Left lobe of liver (tissue), 2 donors: ENCODE measurements at regions not wholly inside any gene's neighbourhood (a gene's known extent, or its start where the extent isn't known, plus 50 kb on each side); places are given as distances from the start of the nearest gene placed in this dataset.
A peak's percentile ranks its signal among the peaks of the same experiment; 100 is the strongest.
"Not testable (repeated sequence)": the region's sequence is repeated elsewhere in the genome, so short reads cannot be mapped to it uniquely, and the experiment has no call there.

Experiments
- ATAC-seq: fragments of 200-7000 bp; cut with Tn5 transposase; one replicate; pipeline ENCODE4 v1.9.1; 2020; ENCODE audit warnings: mild to moderate bottlenecking, moderate library complexity
- DNase-seq: peaks from one replicate; pipeline ENCODE4 v3.0.0-alpha.2; 2020; ENCODE audit warnings: low spot score
- donor health status: DM: no; HTN: no; CAD: no; lungs with moderate emphysema.
- donor health status: DM: no; HTN: yes; CAD: no.

DNA sequence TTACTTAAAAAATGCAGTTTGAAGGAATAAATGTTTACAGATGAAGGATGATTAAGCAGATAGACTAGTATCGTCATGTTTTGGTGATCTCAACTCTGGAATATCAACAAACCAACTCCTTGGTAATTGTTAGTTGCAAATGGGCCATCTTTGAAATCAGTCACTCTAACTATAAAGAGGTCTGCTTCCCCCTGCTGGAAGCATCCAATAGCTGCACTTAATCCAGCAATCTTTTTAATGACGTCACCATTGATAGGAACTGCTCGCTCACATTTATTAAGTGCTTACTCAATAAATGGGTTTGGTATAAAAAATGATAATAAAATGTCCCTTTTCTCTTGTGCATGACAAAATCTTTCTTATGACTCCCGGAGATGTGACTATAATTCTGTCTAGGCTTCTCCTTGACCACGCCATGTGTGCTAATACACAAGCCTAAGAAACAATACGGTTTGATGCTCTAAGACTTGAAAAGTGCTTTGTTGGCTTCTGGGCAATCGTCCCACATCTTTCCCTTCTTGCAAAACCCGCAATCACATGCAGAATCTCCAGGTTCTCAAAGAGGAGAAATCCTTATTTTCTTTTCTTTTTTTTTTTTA is 227.6 kb upstream of the POU1F1 start:
- ATAC-seq (peak; percentile 79), DNase-seq (no peak)

DNA sequence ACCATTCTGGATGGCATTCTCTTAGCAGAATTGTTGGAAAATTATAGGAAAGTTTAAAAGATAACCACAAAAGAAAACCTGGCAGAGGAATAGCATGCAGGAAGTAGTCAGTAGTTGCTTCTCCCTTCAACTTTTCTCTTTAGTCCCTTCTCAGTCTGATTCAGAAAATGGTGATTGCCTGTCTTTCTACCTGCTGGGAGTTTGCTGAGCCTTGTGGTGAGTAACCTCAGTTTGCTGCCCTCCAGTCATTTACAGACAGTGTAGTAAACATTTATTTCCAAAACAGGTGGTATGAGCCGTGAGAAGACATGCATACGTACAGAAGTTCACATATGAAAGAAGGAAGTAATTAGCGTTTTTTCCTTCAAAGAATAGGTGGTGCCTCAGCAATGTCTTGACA is 224.7 kb upstream of the POU1F1 start:
- no peak for ATAC-seq
- DNase-seq: no peak

DNA sequence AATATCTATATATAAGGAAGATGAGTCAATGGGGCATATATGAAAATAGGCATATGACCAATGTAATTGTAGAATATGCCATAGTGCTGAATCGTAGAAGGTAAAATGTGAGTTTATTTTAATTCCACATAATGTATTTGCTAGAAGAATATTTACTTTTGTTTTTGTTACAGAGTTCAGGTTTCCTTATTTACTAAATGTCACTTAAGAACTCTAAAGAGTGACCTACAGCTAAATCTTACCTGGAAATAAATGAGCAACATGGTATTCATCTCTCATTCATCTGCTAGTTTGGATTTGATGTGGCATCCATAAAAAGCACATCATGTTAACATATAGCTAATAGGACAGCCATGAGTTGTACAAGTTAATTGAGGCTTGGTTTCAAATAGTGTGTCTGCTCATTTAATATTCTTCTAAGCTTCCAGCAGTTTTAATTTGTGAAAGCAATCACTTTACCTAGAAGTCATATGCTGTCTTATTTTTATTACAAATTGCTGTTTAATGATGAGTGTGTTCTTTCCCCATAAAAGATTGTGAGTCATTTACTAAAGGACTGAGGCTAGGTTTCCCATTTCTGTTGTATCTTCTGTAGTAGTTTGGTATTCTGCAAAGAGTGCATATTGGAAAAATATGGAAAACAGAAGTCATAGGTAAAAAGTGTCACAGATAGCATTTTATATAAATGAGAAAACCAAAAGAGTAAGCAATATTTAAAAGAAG is 222.1 kb upstream of the POU1F1 start:
- no peak for ATAC-seq
- DNase-seq: no peak

DNA sequence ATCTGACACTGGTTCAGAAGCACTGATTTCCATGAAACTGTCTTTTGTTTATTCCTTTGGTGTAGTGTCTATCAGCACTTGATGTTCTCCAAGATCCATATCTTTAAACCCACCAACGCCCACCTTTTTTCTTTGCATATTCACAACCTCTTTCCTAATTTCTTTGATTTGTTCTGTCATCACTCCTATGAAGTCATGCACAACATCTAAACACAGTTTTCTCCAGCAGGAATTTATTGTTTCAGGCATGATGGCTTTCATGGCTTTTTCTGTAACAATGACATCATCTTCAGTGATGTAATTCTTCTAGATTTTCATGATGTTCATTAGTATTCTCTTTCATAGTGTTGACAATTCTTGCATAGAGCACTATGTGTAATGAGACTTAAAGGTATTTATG is 219.6 kb upstream of the POU1F1 start:
- ATAC-seq (no peak), DNase-seq (no peak)

DNA sequence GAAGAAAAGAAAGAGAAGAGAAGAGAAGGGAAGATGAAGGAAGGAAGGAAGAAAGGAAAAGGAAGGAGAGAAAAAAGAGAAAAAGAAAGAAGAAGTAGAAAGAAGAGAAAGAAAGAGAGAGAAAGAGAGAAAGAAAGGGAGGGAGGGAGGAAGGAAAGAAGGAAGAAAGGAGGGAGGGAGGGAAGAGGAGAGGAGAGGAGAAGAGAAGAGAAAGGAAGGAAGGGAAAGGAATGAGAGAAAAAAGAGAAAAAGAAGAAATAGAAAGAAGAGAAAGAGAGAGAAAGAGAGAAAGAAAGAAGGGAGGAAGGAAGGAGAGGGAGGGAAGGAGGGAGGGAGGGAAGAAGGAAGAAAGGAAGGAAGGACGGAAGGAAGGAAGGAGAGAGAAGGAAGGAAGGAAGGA is 217.9 kb upstream of the POU1F1 start:
- no peak for ATAC-seq
- no peak for DNase-seq

DNA sequence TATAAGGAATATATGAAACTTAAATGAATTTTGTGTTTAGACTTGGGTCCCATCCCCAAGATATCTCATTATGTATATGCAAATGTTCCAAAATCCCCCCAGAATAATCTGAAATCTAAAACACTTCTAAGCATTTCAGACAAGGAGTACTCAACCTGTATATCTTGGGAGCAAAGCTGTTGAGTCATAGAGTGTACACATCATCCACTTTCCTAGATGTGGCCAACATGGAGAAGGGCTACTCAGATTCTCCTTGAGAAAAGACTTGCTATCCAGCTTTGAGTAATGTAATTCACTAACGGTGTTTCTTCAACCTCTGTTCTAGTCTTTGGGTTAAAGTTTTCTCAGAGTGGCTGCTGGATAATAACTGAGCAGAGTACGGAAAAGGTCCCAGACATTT is 215.5 kb upstream of the POU1F1 start:
- ATAC-seq (no peak), DNase-seq (no peak)

DNA sequence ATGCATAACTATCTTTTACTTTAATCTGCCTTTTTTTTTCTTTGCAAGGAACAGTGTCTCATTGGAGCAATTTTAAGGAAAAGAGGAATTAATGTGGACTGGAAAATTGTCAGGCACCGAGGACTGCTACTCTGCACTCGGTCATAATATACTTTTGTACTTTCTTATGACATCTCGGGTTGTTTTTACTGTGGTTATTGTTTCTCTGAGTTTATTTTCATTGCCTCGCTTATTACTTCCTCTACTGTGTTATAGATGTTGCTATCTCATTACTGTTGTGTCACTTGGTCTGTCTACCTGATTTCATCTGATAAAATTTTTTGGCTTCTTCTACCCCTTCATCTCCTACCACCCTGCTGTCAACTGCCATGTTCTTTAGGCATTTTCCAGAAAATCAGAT is 213.5 kb upstream of the POU1F1 start:
- DNase-seq (no peak), ATAC-seq (no peak)

DNA sequence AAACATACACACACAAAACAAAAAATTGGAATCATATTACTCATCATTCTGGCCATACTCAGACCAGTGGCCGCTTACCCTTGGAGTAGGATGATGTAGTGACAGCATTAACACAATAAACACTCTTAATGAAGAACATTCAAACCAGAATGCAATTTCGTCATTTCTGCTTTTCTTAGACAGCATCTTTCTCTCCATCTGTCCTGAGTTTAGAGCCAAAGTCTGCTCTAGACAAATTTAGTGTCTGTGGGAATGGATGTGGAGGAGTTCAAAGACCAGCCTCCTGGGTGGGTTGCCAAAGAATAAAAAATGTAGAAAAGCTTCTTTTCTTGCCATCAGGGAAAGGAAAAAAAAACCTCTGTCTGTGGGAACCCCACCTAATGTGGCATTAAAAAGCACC is 212.4 kb upstream of the POU1F1 start:
- DNase-seq (no peak), ATAC-seq (no peak)

DNA sequence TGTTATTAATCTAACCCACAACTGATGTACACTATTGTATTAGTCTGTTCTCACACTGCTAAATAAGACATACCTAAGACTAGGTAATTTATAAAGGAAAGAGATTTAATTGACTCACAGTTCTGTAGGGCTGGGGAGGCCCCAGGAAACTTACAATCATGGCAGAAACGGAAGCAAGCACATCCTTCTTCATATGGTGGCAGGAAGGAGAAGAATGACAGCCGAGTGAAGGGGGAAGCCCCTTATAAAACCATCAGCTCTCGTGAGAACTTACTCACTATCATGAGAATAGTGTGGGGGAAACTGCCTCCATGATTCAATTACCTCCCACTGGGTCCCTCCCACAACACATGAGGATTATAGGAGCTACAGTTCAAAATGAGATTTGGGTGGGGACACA is 210.3 kb upstream of the POU1F1 start:
- not testable (repeated sequence) for DNase-seq, ATAC-seq

DNA sequence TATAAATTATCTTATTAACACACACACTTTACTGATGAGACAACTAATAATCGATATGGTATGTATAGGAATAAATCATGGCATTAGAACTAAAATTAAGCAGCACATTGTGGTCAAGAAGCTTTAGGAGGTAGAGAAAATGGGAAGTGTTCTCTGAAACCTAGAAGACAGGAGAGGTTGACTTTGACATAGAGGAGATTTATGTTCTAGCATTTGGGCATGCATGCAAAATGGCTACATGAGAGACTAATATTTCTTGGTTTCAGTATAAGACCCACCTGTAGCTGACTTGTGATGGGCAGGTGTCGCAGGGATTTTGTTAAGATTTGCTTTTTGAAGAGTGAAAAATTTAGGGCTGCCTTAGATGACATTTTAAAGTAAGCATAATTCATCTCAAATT is 209.7 kb upstream of the POU1F1 start:
- ATAC-seq (no peak), DNase-seq (no peak)

DNA sequence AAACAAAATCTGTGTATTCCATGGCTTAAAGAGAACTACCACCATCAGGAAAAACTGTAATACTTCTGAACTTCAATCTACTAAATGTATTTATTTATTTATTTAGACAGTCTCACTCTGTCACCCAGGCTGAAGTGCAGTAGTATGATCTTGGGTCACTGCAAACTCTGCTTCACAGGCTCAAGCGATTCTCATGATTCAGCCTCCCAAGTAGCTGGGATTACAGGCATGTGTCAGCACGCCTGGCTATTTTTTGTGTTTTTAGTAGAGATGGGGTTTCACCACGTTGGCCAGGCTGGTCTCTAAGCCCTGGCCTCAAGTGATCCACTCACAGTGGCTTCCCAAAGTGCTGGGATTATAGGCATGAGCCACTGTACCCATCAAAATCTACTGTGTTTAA is 202.3 kb upstream of the POU1F1 start:
- no peak for DNase-seq
- no peak for ATAC-seq

DNA sequence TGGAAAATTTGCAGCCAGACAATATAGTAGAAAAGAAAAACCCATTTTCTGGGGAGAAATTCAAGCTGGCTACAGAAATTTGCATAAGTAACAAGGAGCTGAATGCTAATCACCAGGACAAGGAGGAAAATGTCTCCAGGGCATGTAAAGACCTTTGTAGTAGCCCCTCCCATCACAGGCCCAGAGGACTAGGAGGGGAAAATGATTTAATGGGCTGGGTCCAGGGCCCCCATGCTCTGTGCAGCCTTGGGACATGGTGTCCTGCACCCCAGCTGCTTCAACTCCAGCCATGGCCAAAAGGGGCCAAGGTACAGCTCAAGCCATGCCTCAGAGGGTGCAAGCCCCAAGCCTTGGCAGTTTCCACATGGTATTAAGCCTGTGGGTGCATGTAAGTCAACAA is 197.6 kb upstream of the POU1F1 start:
- no peak for ATAC-seq
- no peak for DNase-seq

DNA sequence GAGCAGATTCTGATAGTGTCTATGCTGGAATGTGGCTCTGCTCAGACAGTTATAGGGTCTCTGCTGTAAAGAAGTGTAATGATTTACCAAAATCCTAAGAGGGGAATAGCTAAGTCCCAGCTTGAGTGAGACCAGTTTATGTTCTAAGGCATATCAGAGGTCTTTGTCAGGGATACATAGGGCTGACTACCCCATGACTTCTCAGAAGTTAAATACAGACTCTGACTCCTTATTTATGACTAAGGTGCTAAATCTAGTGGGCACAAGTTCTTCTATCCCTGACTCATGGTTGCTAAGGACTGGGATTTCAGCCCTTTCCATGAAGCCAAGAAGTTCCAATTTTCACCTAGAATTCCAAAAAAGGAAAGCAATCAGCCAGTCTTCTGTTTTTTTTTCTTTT is 192.6 kb upstream of the POU1F1 start:
- no peak for DNase-seq
- ATAC-seq: no peak

DNA sequence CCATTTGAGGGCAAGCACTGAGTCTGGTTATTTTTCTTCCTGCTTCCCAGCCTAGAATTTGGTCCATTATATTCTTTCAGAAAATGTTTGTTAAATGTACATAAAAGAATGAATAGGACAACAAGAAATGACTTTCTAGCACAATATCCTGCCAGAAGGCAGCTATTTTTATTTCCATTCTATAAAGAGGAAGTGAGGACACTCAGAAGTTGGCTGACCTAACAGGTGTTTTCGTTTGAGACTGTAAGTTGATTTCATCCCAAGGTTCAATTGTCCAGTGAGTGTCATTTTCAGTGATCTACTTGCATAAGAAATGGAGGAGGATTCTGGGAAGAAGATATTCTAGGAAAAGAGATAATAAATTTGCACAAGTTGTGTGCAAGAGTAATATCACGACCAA is 191.9 kb upstream of the POU1F1 start:
- DNase-seq (no peak), ATAC-seq (no peak)

DNA sequence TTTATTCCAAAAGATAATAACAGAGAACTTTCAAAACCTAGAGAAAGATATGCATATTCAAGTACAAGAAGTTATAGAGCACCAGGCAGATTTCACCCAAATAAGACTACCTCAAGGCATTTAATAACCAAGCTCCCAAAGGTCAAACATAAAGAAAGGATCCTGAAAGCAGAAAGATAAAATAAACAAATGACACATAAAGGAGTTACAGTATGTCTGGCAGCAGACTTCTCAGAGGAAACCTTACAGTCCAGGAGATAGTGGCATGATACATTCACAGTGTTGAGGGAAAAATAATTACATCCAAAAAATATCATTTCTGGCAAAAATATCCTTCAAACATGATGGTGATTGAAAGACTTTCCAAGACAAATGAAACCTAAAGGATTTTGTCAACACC is 185.8 kb upstream of the POU1F1 start:
- ATAC-seq (no peak), DNase-seq (no peak)

DNA sequence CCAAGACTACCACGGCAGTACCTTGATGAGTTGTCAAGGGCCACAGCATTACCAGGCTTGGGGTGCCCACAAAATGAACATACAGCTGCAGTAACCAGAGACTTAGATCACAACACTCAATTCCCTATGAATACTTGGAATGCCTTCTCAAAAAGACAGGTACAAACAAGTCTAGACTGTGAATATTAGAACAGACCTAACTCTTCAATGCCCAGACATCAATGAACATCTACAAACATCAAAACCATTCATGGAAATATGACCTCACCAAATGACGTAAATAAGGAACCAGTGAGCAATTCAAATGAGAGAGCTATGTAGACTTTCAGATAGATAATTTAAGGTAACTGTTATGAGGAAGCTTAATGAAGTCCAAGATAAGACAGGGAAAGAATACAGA is 185.1 kb upstream of the POU1F1 start:
- ATAC-seq: no peak
- DNase-seq: no peak

DNA sequence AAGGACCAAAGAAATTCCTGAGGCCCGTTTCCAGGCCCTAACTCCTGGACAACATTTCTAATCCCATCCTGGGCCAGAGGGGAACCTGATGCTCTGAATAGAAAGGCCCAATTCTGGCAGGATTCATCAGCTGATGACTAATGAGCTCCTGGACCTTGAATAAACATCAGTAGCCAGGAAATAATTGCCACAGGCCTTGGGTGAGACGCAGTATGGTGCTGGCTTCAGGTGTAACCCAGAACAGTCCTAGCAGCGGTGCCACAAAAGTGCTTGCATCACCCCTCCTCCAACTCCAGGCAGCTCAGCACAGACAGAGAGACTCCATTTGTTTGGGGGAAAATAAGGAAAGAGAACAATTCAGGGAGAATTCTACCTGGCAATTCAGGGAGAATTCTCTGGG is 184.7 kb upstream of the POU1F1 start:
- DNase-seq (no peak), ATAC-seq (no peak)

DNA sequence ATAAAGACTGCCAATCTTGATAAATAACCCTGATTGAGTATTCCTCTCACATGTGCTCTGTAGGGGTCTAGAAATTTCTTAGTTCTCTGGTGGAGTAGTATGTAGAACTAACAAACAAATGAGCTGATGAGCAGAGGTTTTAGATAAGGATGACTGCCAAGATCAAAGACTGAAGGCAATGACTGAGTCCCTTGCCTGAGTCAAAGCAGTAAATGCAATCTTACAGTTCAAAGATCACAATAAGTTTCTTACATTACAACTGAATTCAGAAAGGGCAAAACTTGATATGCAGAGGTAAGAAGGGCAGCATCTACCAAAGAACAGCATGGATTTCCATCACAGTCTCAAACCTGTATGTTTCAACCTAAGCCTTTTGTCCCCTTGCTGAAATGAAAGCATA is 172.2 kb upstream of the POU1F1 start:
- no peak for DNase-seq
- ATAC-seq: no peak

DNA sequence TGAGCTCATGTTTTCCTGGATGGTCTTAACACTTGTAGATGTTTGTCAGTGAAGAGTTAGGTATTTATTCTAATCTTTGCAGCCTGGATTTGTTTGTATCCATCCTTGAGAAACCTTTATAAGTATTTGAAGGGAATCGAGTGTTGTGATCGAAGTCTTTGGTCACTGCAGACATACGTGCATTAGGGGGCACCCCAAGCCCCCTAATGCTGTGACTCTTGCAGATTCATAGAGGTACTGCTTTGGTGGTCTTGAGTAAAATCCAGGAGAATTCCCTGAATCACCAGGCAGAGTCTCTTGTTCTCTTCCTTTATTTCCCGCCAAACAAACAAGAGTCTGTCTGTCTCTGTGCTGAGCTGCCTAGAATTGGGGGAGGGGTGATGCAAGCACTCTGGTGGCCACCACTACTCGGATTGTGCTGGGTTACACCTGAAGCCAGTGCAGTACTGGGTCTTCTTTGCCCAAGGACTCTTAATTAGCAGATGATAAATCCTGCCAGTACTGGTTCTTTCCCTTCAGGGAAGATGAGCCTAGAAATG is 170.5 kb upstream of the POU1F1 start:
- no peak for ATAC-seq
- no peak for DNase-seq

DNA sequence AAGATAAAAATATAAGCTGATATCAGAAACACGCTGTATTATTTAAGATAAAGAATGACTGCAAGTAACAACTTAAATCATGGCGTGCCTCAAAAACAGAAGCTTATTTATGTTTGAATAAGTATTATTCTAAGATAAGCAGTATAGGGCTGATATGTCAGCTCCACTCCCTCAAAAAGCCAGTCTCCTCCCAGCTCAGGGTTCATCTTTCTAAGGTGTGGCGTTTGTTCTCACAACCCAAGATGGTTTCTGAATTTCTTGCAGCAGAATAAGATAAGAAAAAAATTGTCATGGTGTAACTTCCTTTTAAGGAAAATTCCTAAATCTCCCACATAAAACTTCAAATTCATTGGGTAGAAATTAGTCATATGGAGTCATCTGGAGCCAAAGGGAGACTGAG is 166.1 kb upstream of the POU1F1 start:
- DNase-seq: no peak
- no peak for ATAC-seq

DNA sequence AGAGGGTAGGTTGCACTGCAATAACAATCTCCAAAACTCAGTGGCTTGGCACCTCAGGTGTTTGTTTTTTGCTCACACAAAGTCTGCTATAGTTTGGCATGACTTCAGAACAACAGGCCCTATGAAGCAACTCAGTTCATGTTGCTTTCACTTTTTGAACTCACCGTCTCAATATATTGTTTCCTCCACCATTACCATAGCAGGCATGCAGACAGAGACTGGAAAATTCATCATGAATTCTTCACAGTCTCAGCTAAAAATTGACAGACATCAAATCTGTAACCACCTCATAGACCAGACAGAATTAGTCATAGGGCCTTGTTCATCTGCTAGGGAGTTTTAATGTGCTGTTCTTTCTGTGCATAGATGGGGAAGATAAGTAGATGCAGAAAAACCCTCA is 161.4 kb upstream of the POU1F1 start:
- ATAC-seq: no peak
- DNase-seq: no peak

DNA sequence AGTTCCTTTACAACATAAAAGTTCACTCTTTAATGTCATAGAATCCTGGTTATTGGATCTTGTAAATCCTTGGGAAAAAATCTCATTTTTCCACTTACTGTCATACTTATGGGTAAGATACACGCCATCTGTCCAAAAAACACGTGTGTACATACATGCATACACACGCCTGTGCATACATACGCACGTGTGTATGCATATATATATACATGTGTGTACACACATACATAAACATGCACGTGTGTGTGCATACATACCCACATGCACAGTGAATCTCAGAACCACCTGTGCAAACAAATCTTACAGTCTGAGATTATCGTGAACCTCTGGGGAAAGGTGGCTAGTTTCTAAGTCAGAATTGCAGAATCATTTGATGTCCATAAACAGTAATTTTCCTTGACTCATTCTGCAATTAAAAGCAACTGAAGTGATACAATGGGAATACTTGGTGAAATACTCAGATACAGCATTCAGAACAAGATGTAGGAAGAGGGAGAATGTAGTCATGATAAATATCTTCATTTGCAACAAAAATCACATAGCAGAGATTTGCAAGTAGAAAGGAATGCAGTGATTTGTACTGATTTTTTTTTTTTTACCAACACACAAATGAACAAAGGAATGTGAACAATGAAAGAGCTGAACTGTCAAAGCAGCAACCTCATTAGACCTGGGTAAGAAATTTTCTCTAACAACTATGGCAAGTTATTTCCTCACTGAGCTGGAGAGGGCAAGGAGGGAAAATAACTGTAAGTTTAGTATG is 160.6 kb upstream of the POU1F1 start:
- DNase-seq: no peak
- no peak for ATAC-seq
